Kidney (tissue), 13 donors: ENCODE measurements at regions not wholly inside any gene's neighbourhood (a gene's known extent, or its start where the extent isn't known, plus 50 kb on each side); places are given as distances from the start of the nearest gene placed in this dataset.
"Not testable (repeated sequence)": the region's sequence is repeated elsewhere in the genome, so short reads cannot be mapped to it uniquely, and the experiment has no call there.

Source experiments
- DNase-seq, 5 donors: peaks; one replicate each; pipeline ENCODE4 v3.0.0-alpha.2; 2013 to 2020
- FAIRE-seq: peaks from 2 replicates; lab custom pipeline; 2012; peaks lifted over from hg19 to GRCh38; lab: Jason Lieb, UNC
- H3K27ac ChIP-seq, 2 donors: one replicate each; pipeline ENCODE4 v1.7.0; 2013; ENCODE audit warnings: low read depth in 2 of 2, low read length in 2 of 2, inconsistent platforms in 1 of 2
- H3K27me3 ChIP-seq: one replicate; pipeline ENCODE4 v1.7.1; 2013; ENCODE audit warnings: low read length, inconsistent platforms; ENCODE audit not compliant: control insufficient read depth, insufficient read depth
- H3K36me3 ChIP-seq, 3 donors: one replicate each; pipeline versions ENCODE4 v1.7.0 to v1.7.1; 2013; ENCODE audit warnings: low read length in 3 of 3, control low read depth in 1 of 3, inconsistent platforms in 1 of 3; ENCODE audit not compliant: insufficient read depth in 3 of 3, control insufficient read depth in 2 of 3
- H3K4me1 ChIP-seq, 3 donors: one replicate each; pipeline versions ENCODE4 v1.7.0 to v1.7.1; 2013; ENCODE audit warnings: low read length in 3 of 3, inconsistent platforms in 1 of 3, low read depth in 1 of 3; ENCODE audit not compliant: control insufficient read depth in 2 of 3, insufficient read depth in 2 of 3
- H3K4me3 ChIP-seq, 3 donors: one replicate each; pipeline versions ENCODE4 v1.7.0 to v1.8.1; 2013; ENCODE audit warnings: low read length in 3 of 3, control low read depth in 1 of 3, inconsistent platforms in 1 of 3
- H3K9ac ChIP-seq, 3 donors: one replicate each; pipeline versions ENCODE4 v1.7.0 to v1.7.1; 2013; ENCODE audit warnings: low read length in 3 of 3, control low read depth in 1 of 3, inconsistent platforms in 1 of 3
- H3K9me3 ChIP-seq, 3 donors: one replicate each; pipeline versions ENCODE4 v1.7.0 to v1.7.1; 2013; ENCODE audit warnings: low read length in 3 of 3, control low read depth in 1 of 3, inconsistent platforms in 1 of 3; ENCODE audit not compliant: control insufficient read depth in 2 of 3, insufficient read depth in 1 of 3
- intact Hi-C: fragments of 100-400 bp; cut with DNase I; formaldehyde crosslinking; loops from one replicate; pipeline ENCODE4 v1.11.1; 2022
- TF ChIP-seq, protein P1 (sequence below): IDR thresholded peaks from 3 replicates; pipeline ENCODE4 v1.5.1; 2012; ENCODE audit warnings: mild to moderate bottlenecking, moderate library complexity, borderline replicate concordance; ENCODE audit not compliant: insufficient read depth; ENCODE audit errors: extremely low read depth
- donor health status: control.
- donor health status: control.
- donor health status: control.
- donor health status: control.
- donor health status: control.
- donor health status: DM: yes; HTN: yes; CAD: no.
- donor health status: Normal renal cell carcinoma (clear cell type).

DNA sequence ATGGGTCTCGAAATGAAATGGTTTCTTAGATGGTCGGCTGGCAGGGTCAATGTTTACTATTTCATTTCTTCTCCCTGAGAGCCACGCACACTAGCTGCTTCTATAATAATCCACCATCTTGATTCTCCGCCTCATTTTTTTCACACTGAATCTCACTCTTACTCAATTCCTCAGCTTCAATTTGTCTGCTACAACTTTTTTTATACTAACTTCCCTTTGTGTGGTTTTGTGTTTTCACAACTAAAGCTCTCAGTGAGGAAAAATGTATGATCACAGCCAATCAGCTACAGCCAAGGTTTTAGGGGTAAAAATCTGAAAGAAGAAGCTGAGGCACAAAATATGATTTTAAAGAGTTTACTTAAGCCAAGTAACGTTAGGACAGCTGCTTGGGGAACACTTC is 1309.4 kb downstream of the EPHA7 start:
- Histone ChIP-seq H3K4me1 (no peaks in the 10 kb centered on the region), H3K27me3 (no peaks in the 10 kb centered on the region), H3K9me3 (no peaks in the 10 kb centered on the region), H3K4me3 (no peak overlapping the region), H3K27ac (no peak overlapping the region), H3K36me3 (no peaks in the 10 kb centered on the region), H3K9ac (no peak overlapping the region)
- FAIRE-seq (no peak), DNase-seq (no peak)
- TF ChIP-seq, protein P1, sequence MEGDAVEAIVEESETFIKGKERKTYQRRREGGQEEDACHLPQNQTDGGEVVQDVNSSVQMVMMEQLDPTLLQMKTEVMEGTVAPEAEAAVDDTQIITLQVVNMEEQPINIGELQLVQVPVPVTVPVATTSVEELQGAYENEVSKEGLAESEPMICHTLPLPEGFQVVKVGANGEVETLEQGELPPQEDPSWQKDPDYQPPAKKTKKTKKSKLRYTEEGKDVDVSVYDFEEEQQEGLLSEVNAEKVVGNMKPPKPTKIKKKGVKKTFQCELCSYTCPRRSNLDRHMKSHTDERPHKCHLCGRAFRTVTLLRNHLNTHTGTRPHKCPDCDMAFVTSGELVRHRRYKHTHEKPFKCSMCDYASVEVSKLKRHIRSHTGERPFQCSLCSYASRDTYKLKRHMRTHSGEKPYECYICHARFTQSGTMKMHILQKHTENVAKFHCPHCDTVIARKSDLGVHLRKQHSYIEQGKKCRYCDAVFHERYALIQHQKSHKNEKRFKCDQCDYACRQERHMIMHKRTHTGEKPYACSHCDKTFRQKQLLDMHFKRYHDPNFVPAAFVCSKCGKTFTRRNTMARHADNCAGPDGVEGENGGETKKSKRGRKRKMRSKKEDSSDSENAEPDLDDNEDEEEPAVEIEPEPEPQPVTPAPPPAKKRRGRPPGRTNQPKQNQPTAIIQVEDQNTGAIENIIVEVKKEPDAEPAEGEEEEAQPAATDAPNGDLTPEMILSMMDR, result no peak
- intact Hi-C loops, result no loop called here

DNA sequence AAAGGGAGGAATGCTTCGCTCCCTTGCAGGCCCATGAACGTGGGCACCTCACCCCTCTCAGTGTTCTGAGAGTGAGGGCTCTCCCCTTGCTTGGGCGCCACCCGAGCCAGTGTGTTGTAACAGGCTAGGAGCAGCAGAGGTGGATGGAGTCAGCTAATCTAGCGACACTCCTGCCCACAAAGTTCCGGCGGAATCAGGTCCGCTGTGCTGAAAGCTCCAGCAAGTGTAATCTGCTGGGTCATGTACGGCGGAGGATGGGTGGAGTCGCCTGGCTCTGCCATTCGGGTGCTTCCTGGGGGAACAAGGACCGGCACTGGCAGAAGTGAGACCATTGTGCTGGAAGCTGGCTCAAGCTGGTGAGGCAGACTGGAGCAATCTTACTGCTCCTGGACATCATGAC is 1310.1 kb downstream of the EPHA7 start:
- no peak overlapping the region for H3K9ac ChIP-seq
- TF ChIP-seq, protein P1, result no peak
- DNase-seq (no peak), FAIRE-seq (no peak)
- no peaks in the 10 kb centered on the region for H3K27me3 ChIP-seq
- H3K36me3 ChIP-seq, result no peaks in the 10 kb centered on the region
- no peak overlapping the region for H3K4me3 ChIP-seq
- no peaks in the 10 kb centered on the region for H3K4me1 ChIP-seq
- no peak overlapping the region for H3K27ac ChIP-seq
- no peaks in the 10 kb centered on the region for H3K9me3 ChIP-seq
- intact Hi-C loops, result no loop called here

DNA sequence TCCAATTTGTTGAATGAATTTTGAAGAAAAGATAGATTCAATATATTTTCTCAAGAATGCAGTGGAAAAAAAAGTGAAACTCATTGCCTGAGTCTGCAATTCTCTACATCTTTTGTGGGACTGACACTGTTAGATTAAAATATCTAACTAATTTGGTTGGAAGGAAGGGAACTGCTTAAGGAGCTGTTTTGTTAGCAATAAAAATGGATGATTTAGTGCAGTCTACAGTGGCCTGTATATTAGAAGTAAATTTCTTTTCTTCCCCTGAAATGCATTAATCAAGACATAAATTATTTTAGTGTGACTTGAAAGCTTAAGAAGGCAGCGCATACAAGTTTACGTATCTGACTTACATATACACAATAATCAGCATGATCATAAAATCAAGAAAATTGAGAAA is 1332.6 kb downstream of the EPHA7 start:
- Histone ChIP-seq H3K36me3 (no peaks in the 10 kb centered on the region), H3K9me3 (peaks cover 0 to 5% (median 0%) of the 10 kb centered on the region in 3 donors), H3K4me1 (no peaks in the 10 kb centered on the region), H3K9ac (no peak overlapping the region), H3K4me3 (no peak overlapping the region), H3K27me3 (no peaks in the 10 kb centered on the region), H3K27ac (no peak overlapping the region)
- TF ChIP-seq, protein P1, result no peak
- FAIRE-seq (no peak), DNase-seq (peak in 2 of 5 donors; percentile 36 to 55)
- intact Hi-C loops, result no loop called here

- not testable (repeated sequence) for DNase-seq, FAIRE-seq
Observed at GRCh38 chr6:92083914-92084313, 1335.4 kb downstream of the EPHA7 start.

More at GRCh38 chr6:92083914-92084313, 1335.4 kb downstream of the EPHA7 start:
- H3K4me1 ChIP-seq, H3K4me3 ChIP-seq, H3K36me3 ChIP-seq, H3K9ac ChIP-seq, H3K27ac ChIP-seq, H3K27me3 ChIP-seq, intact Hi-C loops, H3K9me3 ChIP-seq: not testable (repeated sequence)
